ENCODE measurements at regions not wholly inside any gene's neighbourhood (a gene's known extent, or its start where the extent isn't known, plus 50 kb on each side); places are given as distances from the start of the nearest gene placed in this dataset.

DNA sequence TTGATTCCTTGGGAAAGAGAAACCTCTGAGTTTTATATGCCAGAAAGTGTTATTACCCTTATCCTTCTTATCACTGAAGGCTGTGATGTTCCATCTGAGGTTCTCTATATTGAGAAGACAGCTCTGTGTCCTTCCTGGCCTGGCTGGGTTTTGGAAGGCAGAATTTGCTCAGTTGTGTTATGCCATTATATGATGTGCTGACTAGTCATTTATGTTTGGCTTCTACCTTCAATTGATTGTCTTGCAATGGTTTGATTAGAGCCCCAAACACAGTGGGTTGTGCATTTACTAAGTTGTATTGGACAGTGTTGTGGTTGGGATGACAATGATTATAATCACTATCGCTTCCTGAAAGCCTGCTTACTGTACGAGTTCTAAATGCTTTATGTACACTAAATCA, 265.7 kb downstream of the SNAPC1 start:
- no peak for DNase-seq

DNA sequence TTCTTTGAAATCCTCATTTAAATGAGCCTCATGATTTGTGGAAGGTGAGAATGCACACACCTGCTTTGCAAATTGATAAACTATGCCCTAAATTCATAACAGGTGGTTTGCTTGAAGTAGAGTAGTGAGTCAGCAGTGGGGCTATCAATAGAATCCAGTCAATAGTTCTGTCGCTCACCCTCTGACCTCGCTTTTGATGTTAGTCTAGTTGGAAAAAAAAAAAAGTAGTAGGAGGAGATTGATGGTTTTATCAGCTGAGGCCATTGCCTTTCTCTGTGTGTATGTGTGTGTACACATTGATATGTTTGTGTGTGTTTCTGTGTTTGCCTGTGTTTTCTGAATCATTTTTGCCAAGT, 267.3 kb downstream of the SNAPC1 start:
- no peak for DNase-seq

DNA sequence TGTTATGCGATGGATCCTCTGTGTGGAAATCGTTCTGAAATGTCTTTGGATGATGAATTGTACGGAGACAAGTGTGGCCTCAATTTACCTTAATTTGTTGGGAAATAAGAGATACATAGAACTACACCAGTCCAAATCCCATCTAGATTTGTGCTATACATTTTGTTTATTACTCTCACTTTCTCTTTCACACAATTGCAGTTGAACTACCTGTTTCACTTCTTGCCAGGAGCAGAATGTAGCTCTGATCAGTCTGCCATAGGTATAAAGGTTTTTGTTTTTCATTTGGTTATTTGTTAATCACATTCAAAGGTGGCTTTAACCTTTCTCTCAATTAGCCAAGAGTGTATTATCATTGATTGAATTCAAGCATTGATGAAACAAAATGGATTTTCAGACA, 268.2 kb downstream of the SNAPC1 start:
- DNase-seq: no peak

DNA sequence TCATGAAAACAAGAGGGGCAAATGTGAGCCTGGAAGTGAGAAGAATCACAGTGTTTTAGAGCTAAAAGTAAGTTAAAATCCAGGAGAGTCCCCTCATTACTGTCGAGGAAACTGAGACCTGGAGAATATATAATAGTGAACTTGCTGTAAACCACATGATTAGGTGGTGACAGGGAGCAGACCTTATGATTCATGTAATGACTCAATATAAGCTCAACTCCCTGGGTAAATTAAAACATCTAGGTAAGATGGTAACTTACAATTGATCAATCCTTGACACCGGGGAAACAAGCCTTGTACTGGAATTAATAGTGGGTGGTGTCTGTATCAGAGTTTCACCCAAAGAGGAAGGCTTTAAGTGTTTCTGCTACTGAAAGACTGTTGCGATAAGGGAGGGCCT, 269.3 kb downstream of the SNAPC1 start:
- DNase-seq: no peak

DNA sequence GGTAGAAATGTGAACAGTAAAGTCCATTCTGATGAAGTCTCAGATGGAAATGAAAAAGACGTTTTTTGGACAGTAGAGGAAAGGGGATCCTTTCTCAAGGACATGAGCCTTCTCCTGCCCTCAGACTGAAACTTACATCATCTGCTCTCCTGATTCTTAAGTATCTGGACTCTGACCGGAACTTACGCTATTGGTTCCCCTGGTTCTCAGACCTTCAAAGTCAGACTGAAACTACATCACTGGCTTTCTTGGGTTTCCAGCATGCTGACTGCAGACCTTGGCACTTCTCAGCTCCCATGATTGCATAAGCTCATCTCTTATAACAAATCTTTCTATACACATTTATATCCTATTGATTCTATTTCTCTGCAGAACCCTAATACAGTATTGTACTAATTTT, 291.0 kb downstream of the SNAPC1 start:
- DNase-seq: no peak

DNA sequence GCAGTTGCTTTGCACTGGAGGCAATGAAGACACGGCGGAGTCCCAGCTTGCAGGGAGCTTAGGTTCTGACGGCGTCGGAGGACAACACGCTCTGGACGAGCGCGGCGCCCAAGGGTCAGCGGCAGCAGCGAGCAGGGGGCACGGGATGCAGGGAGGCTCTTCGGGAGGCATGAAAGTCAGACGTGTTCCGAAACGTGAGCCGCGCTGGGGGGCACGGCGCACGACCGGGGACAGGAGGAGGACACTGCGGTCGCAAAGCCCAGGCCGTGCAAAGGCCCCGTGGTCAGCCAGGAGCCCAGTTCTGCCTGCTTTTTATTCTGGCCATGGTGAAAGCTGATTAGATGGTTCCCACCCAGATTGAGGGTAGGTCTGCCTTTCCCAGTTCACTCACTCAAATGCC, 294.6 kb downstream of the SNAPC1 start:
- no peak for DNase-seq

DNA sequence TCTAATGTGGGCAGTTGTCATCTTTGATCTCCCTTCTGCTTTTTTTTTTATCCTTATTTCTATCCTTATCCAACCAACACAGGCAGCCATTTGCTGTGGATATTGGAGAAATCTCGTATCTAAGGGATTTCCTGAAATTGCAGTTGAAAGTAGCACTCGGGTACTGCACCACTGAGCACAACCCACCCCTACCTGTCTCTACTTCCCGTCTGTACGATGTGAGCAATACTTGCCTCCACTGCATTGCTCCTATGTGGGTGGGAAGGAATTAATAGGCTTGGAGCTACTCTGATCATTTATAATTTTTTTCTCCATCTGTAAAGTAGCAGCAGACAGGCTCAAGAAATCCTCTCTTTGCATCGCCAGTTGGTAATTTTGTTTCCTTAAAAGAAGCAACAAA, 300.4 kb downstream of the SNAPC1 start:
- DNase-seq: no peak

DNA sequence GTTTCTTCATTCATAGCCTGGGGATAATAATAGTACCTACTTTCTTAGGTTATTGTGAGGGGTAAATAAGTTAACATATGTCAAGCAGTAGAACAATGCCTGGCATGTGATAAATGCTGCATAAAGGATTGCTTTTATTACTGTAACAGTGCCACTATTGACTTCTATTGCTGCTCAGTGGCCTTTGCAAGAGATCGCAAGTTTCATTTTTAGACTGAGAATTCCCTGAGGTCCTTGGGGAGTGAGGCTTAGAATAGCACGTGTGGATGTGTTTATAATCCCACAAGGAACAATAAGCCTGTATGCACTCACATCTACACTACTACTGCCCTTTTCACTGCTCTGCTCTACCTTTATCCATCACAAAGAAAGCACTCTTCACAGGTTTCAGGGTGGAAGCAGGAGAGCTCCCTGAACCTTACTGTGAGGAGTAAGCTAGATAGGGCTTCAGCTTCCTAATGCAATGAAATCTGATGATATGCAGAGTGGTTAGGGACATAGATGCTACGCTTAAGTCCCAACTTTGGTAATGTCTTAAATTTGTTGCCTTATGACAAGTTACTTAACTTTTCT, 302.6 kb downstream of the SNAPC1 start:
- DNase-seq: no peak

DNA sequence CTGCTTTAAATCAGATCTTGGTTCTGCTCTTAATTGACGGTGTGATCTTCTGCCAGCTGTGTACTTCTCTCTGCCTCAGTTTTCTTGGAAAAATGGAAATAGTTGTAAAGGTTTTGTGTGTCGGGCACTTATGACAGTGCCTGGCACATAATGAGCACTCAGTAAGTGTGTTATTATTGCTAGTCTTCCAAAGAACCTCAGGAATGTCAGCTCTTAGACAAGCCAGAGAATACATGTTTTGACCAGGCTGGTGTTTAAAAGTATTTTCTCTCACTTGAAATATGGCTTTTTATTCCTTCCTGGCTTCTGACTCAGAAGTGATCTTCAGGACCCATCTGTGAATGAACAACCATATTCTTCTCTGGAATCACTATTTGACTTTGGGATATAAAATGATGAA, 304.1 kb downstream of the SNAPC1 start:
- DNase-seq: no peak

DNA sequence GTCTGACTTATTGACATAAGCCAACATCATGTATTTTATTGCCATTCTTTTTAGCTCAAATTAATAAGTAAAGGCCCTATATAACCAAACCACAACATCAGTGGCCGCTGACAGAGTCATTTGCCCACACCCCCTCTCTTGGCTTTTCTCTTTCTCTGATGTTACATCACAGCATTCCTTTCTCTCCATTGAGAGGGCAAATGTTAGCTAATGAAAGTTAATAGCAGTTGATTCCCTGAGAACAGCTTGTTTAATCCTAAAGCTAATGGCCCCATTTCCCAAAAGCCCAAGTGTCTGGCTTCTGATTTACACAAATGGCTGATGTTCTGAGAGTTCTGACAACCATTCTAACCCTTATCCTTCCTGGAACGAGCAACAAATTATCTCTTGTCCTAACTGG, 308.8 kb downstream of the SNAPC1 start:
- no peak for DNase-seq

DNA sequence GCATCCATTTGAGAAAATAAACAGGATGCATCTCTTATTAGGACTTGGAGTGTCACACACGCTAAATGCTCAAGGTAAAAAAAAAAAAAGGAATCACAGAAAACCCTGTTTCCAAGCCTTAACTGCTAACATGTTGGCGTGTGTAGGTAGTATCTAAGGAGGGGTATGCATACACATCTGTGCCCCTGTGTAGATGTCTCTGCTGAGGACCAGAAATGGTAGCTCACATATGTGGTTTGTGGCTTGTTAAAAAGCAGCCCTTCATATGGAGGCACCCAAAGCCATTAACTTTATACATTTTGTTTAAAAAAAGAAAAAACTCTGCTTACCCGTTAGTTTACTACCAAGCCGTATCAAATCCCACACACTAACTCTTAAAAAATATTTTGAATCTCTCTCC, 314.1 kb downstream of the SNAPC1 start:
- no peak for DNase-seq

DNA sequence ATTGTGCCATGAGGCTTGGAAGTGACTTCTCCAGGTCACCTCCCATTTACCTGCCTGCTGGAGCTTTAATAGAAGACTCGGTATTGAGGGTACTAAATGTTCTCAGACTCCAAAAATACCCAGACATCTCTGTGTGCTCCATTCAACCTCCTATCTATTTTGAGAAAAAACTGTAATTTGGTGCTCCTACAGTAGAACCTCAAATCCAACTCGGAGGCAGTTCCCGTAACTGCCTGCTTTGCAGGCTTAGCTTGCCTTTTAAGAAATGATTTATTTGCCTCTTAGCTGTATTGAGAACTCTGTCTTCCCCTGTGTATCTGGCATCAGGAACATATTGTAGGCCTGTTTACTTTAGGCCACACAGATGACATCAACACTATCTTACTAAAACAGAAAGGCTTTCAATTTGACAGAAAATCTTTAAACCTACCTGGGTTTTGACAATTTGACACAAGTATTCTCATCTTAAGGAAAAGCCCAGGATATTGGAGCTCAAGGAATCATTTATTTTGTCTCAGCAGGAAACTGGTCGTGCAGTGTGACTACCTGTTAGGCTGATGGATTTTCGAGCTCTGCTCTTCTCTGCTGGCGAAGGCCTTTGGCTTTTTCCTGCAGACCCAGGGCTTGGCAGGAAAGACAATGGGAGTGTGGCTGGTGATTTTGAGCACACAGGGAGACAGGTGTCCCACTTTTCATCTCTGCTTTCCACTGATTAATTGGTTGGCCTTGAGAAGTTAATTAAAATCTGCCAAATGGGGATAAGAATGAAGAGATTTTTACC, 314.8 kb downstream of the SNAPC1 start:
- no peak for DNase-seq

DNA sequence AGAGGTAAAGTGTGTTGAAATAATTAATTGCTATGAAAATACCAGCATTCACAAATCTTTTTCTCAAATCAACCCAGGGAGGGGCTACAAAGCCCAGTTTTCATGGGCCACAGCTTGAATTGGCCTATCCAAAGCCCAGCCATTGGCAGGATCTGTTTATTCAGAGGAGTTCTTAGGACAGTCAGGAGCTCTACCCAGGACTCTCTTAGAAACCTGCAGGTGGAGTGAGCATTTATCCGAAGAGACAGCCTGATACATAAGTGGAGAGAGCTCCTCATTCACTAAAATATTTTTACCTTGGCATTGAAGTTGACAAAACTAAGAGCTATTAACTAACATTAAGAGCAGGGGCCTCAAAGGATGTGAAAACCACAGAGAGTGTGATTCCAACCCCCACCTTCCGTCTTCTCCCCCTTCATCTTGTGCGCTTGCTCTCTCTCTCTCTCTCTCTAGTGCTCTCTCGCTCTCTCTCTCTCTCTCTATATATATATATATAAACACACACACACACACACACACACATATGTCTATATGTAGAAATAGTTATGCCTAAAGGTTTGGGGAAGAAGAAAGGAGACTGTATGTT, 315.5 kb downstream of the SNAPC1 start:
- no peak for DNase-seq

DNA sequence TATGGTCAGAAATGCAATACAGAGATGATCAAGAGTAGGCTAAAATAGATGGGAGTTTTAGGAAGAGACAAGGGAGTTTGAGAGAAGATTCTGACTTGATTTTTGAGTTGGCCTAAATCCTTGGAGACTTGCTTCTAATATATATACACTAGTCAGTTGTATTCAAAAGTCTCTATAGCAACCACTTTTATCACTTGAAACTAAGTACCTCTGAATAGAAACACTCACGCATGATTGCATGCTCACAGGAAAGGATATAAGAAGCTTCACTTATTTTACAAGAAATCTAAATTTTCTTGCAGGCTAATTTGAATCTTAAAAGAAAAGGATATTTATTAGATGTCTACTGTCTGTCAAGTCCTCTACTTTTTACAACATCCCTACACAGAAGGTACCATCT, 316.8 kb downstream of the SNAPC1 start:
- no peak for DNase-seq

DNA sequence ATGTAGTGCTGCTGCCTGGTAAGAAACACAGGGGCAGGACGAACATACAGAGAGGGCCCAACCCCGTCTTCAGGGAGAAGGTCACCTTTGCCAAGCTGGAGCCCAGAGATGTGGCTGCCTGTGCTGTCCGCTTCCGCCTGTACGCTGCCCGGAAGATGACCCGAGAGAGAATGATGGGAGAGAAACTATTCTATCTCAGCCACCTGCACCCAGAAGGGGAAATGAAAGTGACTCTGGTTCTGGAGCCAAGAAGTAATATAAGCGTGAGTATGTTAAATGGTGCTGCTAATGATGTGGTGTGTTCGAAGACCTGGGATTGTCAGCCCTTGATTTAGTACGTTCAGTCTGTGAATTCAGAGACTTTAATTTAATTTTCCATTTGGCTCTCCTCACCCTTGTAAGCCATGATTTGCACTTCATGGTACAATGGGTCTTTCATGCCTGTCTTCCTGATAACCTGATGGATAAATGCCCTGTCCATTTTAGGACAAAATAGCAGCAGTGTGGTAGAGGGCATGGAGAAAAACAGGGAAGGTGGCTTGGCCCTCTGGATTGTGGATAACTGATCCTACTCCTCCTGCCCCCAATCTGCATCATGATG, 318.9 kb downstream of the SNAPC1 start:
- no peak for DNase-seq

DNA sequence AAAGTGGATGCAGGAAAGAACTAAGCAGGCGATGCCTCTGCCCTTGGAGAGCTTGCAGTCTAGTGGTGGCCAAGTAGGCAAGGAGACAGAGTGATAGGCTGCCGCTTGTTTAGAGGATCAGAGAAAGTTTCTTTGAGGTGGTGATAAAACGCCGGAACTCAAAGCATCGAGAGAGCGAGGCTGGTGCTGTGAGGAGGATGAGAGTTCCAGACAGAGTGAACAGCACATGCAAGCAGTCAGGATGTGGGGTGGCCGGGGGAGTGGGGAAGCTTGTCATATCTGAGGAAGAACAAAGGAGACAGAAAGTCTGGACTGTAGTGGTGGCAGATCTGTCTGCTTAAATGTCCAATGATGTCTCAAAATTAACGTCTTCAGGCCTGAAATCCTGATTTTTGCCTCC, 319.7 kb downstream of the SNAPC1 start:
- DNase-seq: no peak

DNA sequence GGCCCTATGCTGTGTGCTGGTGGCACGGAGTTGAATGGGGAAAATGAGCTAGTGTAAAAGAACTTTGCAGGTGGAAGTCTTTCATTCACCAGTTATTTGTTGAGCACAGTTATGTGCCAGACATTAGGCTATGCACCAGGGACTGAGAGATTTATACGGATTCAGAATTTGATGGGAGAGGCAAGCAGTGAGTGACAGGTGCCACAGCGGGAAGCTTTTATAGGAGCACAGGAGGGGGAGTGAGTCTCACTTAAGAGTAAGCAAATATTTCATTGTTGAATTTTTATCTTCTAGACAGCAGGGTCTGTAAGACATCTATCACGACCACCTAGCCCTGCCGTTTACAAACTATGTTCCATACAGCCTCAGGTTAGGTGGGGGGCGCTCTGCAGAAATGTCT, 320.6 kb downstream of the SNAPC1 start:
- DNase-seq: no peak

DNA sequence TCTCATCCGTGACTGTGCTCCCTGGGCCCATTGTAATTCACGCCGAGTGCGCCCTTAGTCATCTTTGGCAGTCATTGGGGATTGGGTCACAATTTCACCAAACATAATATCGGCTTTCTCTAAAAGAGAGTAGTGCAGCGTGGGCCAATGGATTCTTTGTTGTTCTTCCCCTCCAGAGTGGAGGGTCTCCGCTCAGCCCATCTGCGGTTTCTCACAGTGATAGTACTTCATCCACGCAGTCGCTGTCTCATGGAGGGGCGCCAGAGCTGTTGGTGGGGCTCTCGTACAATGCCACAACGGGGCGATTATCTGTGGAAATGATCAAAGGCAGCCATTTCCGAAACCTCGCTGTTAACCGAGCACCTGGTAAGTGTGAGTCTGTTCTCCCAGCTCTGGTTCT, 321.8 kb downstream of the SNAPC1 start:
- no peak for DNase-seq

DNA sequence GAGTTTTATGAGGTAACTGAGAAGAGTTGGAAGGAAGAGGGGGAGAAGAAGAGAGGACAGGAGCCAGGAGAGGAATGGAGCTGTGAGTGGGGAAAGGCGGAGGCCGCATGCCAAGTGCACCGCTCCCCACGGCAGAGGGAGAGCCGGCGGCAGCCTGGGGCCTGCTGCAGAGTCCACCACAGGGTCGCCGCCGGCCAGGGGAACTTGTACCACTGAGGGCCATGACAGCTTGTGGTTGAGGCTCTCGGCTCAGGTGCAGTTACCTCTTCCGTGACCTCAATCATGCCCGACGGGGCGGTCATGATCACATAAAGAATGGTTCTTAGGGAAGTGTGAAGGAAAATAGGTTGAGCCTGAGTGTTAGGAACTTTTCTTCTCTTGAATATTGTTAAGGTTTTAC, 325.0 kb downstream of the SNAPC1 start:
- DNase-seq: no peak

DNA sequence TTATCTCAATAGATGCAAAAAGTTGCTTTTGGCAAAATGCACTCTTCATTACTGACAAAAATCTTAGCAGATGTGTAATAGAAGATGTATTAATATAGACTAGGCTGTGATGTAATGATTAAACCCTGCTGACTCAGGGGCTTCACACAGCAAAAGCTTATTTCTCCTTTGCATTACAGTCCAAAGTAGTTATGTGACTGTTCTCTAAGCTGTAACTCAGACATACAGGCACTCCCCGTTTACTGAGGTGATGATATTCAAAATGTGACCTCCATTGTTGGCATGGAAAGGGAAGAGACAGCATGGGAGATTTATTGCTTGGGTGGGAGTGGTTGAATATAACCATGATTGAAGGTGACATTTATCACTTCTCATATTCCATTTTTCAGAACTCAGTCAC, 331.5 kb downstream of the SNAPC1 start:
- no peak for DNase-seq

DNA sequence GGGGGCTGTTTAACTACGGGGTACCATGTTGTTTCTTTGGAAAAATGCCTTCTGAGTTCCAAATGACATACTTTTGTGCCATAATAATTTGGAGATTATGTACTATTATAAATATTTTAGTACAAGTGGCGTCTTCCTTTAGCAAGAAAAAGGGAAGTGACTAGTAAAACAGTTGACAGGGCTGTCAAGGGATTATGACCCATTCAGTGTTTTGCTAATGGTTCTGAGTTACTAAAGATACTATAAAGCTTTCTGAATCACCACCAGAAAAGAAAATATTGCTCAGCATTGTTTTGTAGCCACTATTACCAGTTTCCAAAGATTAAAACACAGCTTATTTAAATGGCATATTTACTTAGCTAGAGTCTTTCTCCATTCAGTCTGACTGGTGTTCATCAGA, 334.9 kb downstream of the SNAPC1 start:
- no peak for DNase-seq

DNA sequence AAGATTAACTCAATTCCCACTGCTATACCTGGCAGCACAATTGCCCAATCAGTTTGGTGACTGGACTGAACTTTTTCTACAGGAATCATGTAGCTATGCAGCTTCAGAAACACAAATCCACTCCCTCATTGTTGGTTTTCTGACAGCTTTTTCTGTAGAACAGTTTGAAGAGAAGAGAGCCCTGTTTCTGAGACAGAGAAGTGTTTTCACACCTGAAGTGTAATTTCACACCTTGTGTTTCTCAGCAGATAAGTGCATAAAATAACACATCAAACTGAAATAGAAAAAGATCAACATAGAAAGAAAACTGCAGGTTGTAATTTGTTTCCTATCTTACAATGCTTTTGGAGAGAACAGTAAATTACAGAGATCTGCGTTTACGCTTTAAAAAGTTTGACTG, 335.6 kb downstream of the SNAPC1 start:
- no peak for DNase-seq

DNA sequence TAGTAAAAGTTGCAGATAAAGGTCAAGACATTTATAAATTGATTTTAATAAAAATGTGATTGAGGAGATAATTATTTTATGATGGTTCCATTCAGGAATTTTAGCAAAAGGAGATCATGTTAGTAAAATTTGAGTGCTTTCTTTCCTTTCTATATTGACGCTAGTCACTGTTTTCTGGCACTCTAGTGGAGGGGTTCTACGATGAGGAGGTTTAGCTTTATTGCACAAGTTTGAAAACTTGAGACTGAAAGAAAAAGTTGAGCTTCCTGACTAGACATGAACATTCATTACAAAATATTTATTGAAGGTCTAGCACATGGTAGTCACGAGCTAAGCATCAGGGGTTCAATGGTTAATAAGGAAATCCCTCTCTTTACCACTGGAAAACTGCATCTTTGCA, 336.1 kb downstream of the SNAPC1 start:
- no peak for DNase-seq

DNA sequence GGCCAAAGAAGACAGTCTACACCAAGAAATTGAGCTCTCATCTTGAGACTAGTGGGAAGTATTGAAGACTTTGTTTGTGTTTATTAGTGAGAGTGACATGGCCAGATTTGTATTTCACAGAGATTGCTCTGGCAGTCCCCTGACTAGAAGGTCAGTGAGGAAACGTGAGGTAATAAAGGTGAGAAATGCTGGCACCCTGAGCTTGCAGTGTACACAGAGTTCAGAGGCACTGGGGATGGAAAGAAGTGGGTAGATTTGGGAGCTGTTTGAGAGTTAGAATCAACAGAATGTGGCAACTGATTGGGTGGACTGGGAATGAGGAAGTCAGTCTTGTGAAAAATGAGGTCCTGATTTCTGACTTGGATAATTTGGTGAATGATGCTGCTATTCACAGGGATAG, 336.9 kb downstream of the SNAPC1 start:
- no peak for DNase-seq

DNA sequence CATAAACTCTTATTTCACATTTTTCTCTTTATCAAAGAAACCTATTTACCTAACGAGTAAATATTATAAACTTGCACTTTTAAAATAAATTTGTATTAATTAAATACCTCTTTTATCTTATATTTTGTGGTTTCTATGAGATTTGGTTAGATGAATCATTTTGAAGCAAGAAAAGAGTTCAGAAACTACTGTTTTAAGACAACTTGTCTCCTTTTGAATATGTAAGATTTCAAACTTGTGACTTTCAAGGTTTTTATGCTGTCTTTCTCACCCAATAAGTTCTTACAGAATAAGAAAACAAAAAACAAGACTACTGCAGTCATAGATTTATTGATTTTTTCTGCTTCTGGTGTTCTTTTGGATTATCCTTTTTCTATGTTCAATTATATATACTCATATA, 339.0 kb downstream of the SNAPC1 start:
- no peak for DNase-seq
